AML-193 (cell line): ENCODE measurements at regions not wholly inside any gene's neighbourhood (a gene's known extent, or its start where the extent isn't known, plus 50 kb on each side); places are given as distances from the start of the nearest gene placed in this dataset.
A peak's percentile ranks its signal among the peaks of the same experiment; 100 is the strongest.
"Not testable (repeated sequence)": the region's sequence is repeated elsewhere in the genome, so short reads cannot be mapped to it uniquely, and the experiment has no call there.

Experiments used
- DNase-seq, 2 experiments: peaks; one replicate each; lab custom pipeline; 2025; lab: John Stamatoyannopoulos, UW

GRCh38 chr21:25531538-25532250, 75.6 kb downstream of the MRPL39 start:
- DNase-seq, result not testable (repeated sequence)

DNA sequence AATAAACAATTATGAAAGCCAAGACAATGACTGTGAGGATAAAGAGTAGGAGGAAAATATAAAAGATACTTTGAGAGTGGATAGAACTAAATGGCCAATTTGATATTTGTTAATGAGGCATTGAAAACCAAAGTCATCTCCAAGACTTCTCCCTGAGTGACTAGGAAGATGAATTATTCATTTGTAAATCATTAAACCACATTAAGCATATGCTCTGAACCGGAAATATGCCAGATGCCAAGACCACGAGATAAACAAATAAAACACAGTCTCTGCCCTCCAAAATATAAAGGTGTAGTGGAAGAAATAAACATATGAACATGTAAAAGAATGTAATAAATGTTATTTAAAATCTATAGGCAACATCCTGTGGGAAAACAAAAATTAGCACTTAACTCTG, 78.8 kb downstream of the MRPL39 start:
- no peak for DNase-seq

GRCh38 chr21:25518491-25518911, 88.8 kb downstream of the MRPL39 start:
- peak; percentile 33 to 34 for DNase-seq

DNA sequence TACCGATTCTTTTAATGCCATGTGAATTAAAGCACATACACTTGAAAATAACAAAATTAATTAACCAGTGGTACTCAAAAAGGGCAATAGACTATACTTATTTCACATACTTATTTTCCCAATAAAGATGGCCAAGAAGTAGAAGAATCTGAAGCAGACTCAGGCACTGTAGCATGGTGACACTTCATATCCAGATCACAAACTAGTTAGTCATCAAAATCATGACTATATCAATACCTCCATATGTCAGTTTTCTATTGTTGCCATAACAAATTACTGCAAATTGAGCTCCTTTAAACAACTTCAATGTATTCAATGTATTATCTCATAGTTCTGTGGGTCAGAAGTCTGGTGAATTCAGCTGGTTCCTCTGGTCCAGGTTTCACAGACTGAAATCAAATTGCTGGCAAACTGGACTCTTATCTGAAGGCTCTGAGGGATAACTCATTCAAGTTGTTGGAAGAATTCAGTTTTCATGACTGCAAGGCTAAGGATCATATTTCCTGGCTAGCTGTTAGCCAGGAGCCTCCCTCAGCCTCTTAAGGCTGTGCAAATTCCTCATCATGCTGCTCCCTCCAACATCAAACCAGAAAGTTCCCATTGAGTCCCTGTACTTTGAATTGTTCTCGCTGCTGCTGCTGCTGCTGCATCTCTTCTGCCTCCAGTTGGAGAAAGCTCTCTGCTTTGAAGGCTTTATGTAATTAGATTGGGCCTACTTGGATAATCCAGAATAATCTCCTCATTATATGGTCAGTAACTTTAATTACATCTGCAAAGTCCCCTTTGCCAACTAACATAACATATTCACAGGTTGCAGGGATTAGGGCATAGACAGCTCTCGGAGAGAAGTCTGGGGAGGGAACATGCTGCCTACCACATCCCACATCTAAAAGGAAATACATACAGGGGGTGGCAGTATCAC, 91.5 kb downstream of the MRPL39 start:
- no peak for DNase-seq

DNA sequence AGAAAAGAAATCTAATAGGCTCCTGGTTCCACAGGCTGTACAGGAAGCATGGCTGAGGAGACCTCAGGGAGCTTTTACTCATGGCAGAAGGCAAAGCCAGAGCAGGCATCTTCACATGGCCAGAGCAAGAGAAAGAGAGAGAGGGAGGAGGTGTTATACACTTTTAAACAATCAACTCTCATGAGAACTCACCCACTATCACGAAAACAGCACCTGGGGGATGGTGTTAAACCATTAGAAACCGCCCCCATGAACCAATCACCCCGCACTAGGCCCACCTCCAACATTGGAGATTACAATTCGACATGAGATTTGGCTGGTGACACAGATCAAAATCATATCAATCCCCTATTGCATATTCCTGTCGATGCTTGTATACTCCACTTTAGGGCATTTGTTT, 93.5 kb downstream of the MRPL39 start:
- no peak for DNase-seq

DNA sequence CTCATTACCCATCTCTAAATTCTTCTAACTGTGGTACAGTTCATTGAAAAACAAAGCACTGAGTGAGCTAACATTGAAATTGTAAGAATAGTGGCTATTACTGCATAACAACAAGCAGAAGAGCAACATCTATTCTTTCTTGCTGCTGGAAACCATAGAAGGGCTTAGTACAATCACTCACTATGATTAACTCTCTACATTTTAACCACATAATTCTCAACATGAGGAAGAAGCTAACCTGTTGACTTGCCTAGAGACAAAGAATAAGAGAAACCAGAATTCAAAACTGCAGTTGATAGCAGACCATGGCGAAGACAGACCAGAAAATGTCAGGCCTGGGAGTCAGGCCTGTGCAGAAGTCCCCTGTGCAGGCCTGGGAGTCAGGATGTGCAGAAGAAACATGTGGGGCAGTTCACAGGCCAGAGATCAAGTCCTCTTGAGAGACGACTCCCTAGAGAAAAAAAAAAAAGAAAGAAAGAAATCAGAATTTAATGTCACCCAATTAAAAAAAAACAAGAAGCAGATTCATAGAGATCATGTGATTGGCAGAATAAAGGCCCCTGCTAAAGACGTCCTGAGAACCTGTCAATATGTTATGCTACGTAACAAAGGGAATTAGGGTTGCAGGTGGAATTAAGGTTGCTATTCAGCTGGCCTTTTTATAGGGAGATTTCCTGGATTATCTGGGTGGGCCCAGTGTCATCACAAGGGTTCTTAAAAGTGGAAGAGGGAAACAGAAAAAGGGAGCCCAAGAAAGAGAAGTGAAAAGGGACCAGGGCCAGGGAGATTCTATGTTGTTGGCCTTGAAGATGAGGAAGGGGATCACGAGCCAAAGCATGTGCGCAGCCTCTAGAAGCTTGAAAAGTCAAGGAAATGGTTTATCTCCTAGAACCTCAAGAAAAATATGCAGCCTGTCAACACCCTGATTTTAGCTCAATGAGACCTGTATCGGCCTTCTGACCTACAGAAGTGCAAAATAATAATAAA, 94.9 kb downstream of the MRPL39 start:
- DNase-seq, result no peak

DNA sequence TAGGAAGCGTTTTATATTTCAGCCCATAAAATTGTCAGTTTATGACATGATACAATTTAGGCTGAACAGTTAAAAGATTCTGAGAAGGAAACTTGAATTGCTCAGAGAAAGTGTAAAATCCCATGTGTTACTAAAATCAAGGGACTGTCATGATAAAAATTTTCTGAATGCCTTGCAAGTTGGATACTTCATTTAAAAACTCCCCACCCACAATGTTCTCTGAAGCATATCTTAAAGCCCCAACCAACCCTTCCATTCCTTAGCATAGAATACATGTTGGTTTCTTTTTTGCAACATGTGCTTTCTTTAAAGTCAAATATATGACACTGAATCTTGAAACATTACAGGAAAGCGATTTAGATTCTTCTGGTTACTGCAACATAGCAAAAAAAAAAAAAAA, 97.4 kb downstream of the MRPL39 start:
- no peak for DNase-seq

GRCh38 chr21:25508364-25508763, 98.9 kb downstream of the MRPL39 start:
- DNase-seq, result no peak

- no peak for DNase-seq
These were observed 99.8 kb downstream of the MRPL39 start for GRCh38 chr21:25507522-25507921.

DNA sequence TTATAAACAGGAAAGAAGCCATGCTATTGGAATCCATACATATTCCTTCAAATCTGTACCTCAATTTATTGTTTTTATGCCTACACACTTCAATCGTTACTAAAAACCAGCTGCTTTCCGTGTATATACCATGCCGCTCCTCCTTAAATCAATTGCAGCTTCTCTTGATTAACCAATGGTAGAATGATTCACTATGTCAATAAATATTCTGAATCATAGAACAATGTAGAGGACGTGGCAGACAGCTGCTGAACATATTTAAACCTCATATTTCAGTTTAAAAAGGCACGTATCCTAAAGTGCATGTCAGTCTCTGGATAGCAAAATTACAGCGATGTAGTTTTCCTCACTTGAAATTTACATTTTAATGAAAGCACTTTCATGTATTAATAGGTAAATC, 100.4 kb downstream of the MRPL39 start:
- DNase-seq, result no peak

- peak; percentile 4 to 5 for DNase-seq
These were observed 101.0 kb downstream of the MRPL39 start for GRCh38 chr21:25506261-25506660.

DNA sequence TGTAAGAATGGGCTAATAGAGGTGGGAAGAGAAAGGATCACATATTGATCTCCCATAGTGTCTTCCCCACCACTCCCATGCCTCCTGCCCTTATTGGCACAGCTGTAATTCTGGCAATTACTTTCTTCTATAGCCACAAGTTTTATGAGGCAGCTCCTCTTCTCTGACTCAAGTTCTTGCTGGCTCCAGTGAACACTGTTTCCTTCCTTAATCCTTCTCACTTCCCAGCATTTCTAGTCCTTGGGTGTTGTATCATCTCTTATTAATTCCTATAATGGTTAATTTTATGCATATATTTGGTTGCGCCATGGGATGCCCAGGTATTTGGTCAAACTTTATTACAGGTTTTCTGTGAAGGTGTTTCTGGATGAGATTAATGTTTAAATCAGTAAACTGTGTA, 103.3 kb downstream of the MRPL39 start:
- DNase-seq, result no peak

- peak; percentile 74 to 82 for DNase-seq
These were observed 105.2 kb downstream of the MRPL39 start for GRCh38 chr21:25501996-25502665.

GRCh38 chr21:25501462-25501861, 105.8 kb downstream of the MRPL39 start:
- DNase-seq, result no peak

GRCh38 chr21:25500598-25500997, 106.7 kb downstream of the MRPL39 start:
- DNase-seq, result no peak

- no peak for DNase-seq
These were observed 110.3 kb downstream of the MRPL39 start for GRCh38 chr21:25496825-25497482.

- DNase-seq, result no peak
These were observed 112.5 kb downstream of the MRPL39 start for GRCh38 chr21:25494804-25495203.

GRCh38 chr21:25493722-25494121, 113.6 kb downstream of the MRPL39 start:
- no peak for DNase-seq

- no peak for DNase-seq
These were observed 116.0 kb downstream of the MRPL39 start for GRCh38 chr21:25491267-25491666.

- DNase-seq, result no peak
These were observed 116.5 kb downstream of the MRPL39 start for GRCh38 chr21:25490742-25491141.

GRCh38 chr21:25489673-25490072, 117.6 kb downstream of the MRPL39 start:
- no peak for DNase-seq
